HepG2 (cell line): ENCODE measurements at regions not wholly inside any gene's neighbourhood (a gene's known extent, or its start where the extent isn't known, plus 50 kb on each side); places are given as distances from the start of the nearest gene placed in this dataset.

Experiments used
- ATAC-seq: fragments of 200-7000 bp; cut with Tn5 transposase; 3 replicates; pipeline ENCODE4 v1.9.1; 2020; ENCODE audit warnings: mild to moderate bottlenecking, moderate library complexity
- BruUV-seq: library from RNA; stranded (reverse); fragments of 400-500 nt; replicated peaks from 2 replicates; lab custom pipeline; 2021; lab: Mats Ljungman, UMichigan
- CTCF ChIA-PET: fragments of 300-600 bp; formaldehyde crosslinking; extraction: SDS; loops from one replicate; lab custom pipeline; 2021; ENCODE audit warnings: low total read pairs, inconsistent platforms, low intra/inter-chr PET ratio; lab: Yijun Ruan, JAX
- POLR2A ChIA-PET: fragments of 350-600 bp; sonication (Branson Sonifier 250); formaldehyde crosslinking; loops from one replicate; lab custom pipeline; 2020; ENCODE audit warnings: antibody characterized with exemption, inconsistent platforms; lab: Yijun Ruan, JAX
- DNase-seq: peaks from one replicate; pipeline ENCODE4 v3.0.0-alpha.2; 2015; ENCODE audit warnings: low spot score
- FAIRE-seq: peaks from 3 replicates; lab custom pipeline; 2011; peaks lifted over from hg19 to GRCh38; lab: Jason Lieb, UNC
- H2AFZ ChIP-seq: one replicate; pipeline ENCODE4 v1.6.1; 2011; ENCODE audit warnings: low read length, inconsistent platforms
- H3K27ac ChIP-seq: fragments of 300-600 bp; 3 replicates; pipeline ENCODE4 v1.8.0; 2011; ENCODE audit warnings: mixed run types, mild to moderate bottlenecking, mixed read lengths, low read length, inconsistent platforms; ENCODE audit not compliant: insufficient read depth; ENCODE audit errors: extremely low read length
- H3K27me3 ChIP-seq, 2 experiments: fragments of 200-600 bp in 1 of 2; 2 replicates in 1 of 2; 3 replicates in 1 of 2; pipeline versions ENCODE4 v1.6.0 to v1.8.0; 2011; ENCODE audit warnings: low read length in 2 of 2, mild to moderate bottlenecking in 2 of 2, moderate library complexity in 2 of 2, inconsistent platforms in 1 of 2; ENCODE audit not compliant: insufficient read depth in 2 of 2, control insufficient read depth in 1 of 2
- H3K36me3 ChIP-seq, 2 experiments: fragments of 200-600 bp in 1 of 2; replicated peaks in 1 of 2; 2 replicates in 1 of 2; 3 replicates in 1 of 2; pipeline versions ENCODE4 v1.5.1 to v1.8.0; 2011; ENCODE audit warnings: low read length in 2 of 2, inconsistent platforms in 1 of 2; ENCODE audit not compliant: insufficient read depth in 2 of 2, control insufficient read depth in 1 of 2
- H3K4me1 ChIP-seq: 2 replicates; pipeline ENCODE4 v1.5.1; 2012; ENCODE audit warnings: low read length, inconsistent platforms; ENCODE audit not compliant: insufficient read depth
- H3K4me2 ChIP-seq: 2 replicates; pipeline ENCODE4 v1.6.0; 2011; ENCODE audit warnings: low read depth, low read length, inconsistent platforms
- H3K4me3 ChIP-seq, 3 experiments: fragments of 200-600 bp in 1 of 3; sonication (generic), shearing (Covaris generic) in 1 of 3; replicated peaks in 1 of 3; 2 replicates each; pipeline ENCODE4 v1.5.1; 2011 to 2016; ENCODE audit warnings: low read length in 3 of 3, inconsistent platforms in 2 of 3, low read depth in 2 of 3, mild to moderate bottlenecking in 2 of 3, control low read depth in 1 of 3, mixed read lengths in 1 of 3; ENCODE audit not compliant: insufficient read depth in 1 of 3
- H3K79me2 ChIP-seq: one replicate; pipeline ENCODE4 v1.6.1; 2011; ENCODE audit warnings: low read length, inconsistent platforms; ENCODE audit not compliant: insufficient read depth
- H3K9ac ChIP-seq: 2 replicates; pipeline ENCODE4 v1.6.0; 2011; ENCODE audit warnings: mild to moderate bottlenecking, low read depth, low read length, inconsistent platforms; ENCODE audit not compliant: insufficient read depth
- H3K9me3 ChIP-seq: 2 replicates; pipeline ENCODE4 v1.5.1; 2012; ENCODE audit warnings: mild to moderate bottlenecking, low read length
- H4K20me1 ChIP-seq: 2 replicates; pipeline ENCODE4 v1.6.0; 2011; ENCODE audit warnings: inconsistent platforms, mild to moderate bottlenecking, low read length, moderate library complexity; ENCODE audit not compliant: insufficient read depth
- GFI1 ChIP-seq: sonication (generic); formaldehyde crosslinking; IDR thresholded peaks from 2 replicates; pipeline ENCODE4 v1.5.0; 2020; ENCODE audit warnings: missing genetic modification reagents, mild to moderate bottlenecking, borderline replicate concordance
- MYNN ChIP-seq: sonication (generic); formaldehyde crosslinking; IDR thresholded peaks from 2 replicates; pipeline ENCODE4 v1.4.0; 2020; ENCODE audit warnings: mild to moderate bottlenecking, low read depth, missing genetic modification reagents
- NCOA2 ChIP-seq: sonication (generic); formaldehyde crosslinking; IDR thresholded peaks from 2 replicates; pipeline ENCODE4 v1.8.0; 2022; ENCODE audit warnings: inconsistent platforms
- TCF7 ChIP-seq: sonication (generic); IDR thresholded peaks from 2 replicates; pipeline ENCODE4 v1.6.1; 2016; ENCODE audit warnings: antibody characterized with exemption, low read depth
- ZNF180 ChIP-seq: sonication (generic); formaldehyde crosslinking; IDR thresholded peaks from 2 replicates; pipeline ENCODE4 v1.4.0; 2020; ENCODE audit warnings: low read depth, missing genetic modification reagents, borderline replicate concordance
- ZNF660 ChIP-seq: sonication (generic); formaldehyde crosslinking; IDR thresholded peaks from 2 replicates; pipeline ENCODE4 v1.5.1; 2020; ENCODE audit warnings: mild to moderate bottlenecking, low read depth, missing genetic modification reagents, borderline replicate concordance
- WGBS: methylation state at CpG from one replicate; pipeline ENCODE4 v1.1.6; 2017; ENCODE audit warnings: low lambda C conversion rate; 5-methylcytosine and 5-hydroxymethylcytosine counted together
- in situ Hi-C: cut with HindIII; loops from 2 replicates; pipeline ENCODE4 v1.10.0; 2017; ENCODE audit warnings: low pct_unique_long_range_greater_than_20kb; ENCODE audit not compliant: extremely low pct_ligation_motif_present
- intact Hi-C: fragments of 100-400 bp; cut with micrococcal nuclease; formaldehyde crosslinking; loops from one replicate; pipeline ENCODE4 v1.10.0; 2022; ENCODE audit not compliant: unreplicated experiment
- TF ChIP-seq, protein P1 (sequence below): sonication (generic); formaldehyde crosslinking; IDR thresholded peaks from 2 replicates; pipeline ENCODE4 v1.4.0; 2020; ENCODE audit warnings: missing genetic modification reagents

- Histone ChIP-seq H2AFZ (no peak overlapping the region), H3K79me2 (no peaks in the 10 kb centered on the region), H3K4me3 (no peak overlapping the region), H4K20me1 (no peaks in the 10 kb centered on the region), H3K27ac (no peak overlapping the region), H3K27me3 (peaks cover 1 to 3% of the 10 kb centered on the region in 2 experiments; a peak in 1 of 5 replicates), H3K9me3 (no peaks in the 10 kb centered on the region), H3K4me2 (no peak overlapping the region), H3K4me1 (no peaks in the 10 kb centered on the region), H3K36me3 (no peaks in the 10 kb centered on the region), H3K9ac (no peak overlapping the region)
- CTCF ChIA-PET: no interaction called here
- intact Hi-C loops (no loop called here), in situ Hi-C loops (no loop called here)
- no TSS peak for BruUV-seq
- DNase-seq (no peak), ATAC-seq (no peak), FAIRE-seq (no peak)
- TF ChIP-seq, protein P1, sequence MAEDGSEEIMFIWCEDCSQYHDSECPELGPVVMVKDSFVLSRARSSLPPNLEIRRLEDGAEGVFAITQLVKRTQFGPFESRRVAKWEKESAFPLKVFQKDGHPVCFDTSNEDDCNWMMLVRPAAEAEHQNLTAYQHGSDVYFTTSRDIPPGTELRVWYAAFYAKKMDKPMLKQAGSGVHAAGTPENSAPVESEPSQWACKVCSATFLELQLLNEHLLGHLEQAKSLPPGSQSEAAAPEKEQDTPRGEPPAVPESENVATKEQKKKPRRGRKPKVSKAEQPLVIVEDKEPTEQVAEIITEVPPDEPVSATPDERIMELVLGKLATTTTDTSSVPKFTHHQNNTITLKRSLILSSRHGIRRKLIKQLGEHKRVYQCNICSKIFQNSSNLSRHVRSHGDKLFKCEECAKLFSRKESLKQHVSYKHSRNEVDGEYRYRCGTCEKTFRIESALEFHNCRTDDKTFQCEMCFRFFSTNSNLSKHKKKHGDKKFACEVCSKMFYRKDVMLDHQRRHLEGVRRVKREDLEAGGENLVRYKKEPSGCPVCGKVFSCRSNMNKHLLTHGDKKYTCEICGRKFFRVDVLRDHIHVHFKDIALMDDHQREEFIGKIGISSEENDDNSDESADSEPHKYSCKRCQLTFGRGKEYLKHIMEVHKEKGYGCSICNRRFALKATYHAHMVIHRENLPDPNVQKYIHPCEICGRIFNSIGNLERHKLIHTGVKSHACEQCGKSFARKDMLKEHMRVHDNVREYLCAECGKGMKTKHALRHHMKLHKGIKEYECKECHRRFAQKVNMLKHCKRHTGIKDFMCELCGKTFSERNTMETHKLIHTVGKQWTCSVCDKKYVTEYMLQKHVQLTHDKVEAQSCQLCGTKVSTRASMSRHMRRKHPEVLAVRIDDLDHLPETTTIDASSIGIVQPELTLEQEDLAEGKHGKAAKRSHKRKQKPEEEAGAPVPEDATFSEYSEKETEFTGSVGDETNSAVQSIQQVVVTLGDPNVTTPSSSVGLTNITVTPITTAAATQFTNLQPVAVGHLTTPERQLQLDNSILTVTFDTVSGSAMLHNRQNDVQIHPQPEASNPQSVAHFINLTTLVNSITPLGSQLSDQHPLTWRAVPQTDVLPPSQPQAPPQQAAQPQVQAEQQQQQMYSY (CRISPR knock-in tag): no peak
- no peak for TF ChIP-seq TCF7
- no peak for TF ChIP-seq NCOA2 (CRISPR knock-in tag)
- 3% methylated on average over 2 of the region's 3 CpGs for WGBS
- POLR2A ChIA-PET: no interaction called here
These were observed 101.7 kb downstream of the ADAMTS15 start for GRCh38 chr11:130550150-130550549.

- intact Hi-C loops: no loop called here
These were observed 102.5 kb downstream of the ADAMTS15 start for GRCh38 chr11:130550984-130551383.

More at GRCh38 chr11:130550984-130551383, 102.5 kb downstream of the ADAMTS15 start:
- CTCF ChIA-PET: no interaction called here
- no TSS peak for BruUV-seq
- H3K36me3 ChIP-seq: no peaks in the 10 kb centered on the region
- DNase-seq (no peak), FAIRE-seq (no peak), ATAC-seq (no peak)
- no peak overlapping the region for H3K27ac ChIP-seq
- H3K79me2 ChIP-seq: no peaks in the 10 kb centered on the region
- H4K20me1 ChIP-seq: no peaks in the 10 kb centered on the region
- peaks cover 1 to 3% of the 10 kb centered on the region in 2 experiments; a peak in 1 of 5 replicates for H3K27me3 ChIP-seq
- H3K9ac ChIP-seq: no peak overlapping the region
- H3K4me1 ChIP-seq: no peaks in the 10 kb centered on the region
- H3K9me3 ChIP-seq: no peaks in the 10 kb centered on the region
- TF ChIP-seq MYNN (CRISPR knock-in tag) (no peak), GFI1 (no peak), ZNF180 (CRISPR knock-in tag) (no peak), ZNF660 (CRISPR knock-in tag) (no peak)
- 1% methylated on average over 4 of the region's 4 CpGs for WGBS
- POLR2A ChIA-PET: no interaction called here
- no peak overlapping the region for H2AFZ ChIP-seq
- no peak overlapping the region for H3K4me2 ChIP-seq
- in situ Hi-C loops: no loop called here
- no peak overlapping the region for H3K4me3 ChIP-seq
